Mammary epithelial cell (primary cell): ENCODE measurements at regions not wholly inside any gene's neighbourhood (a gene's known extent, or its start where the extent isn't known, plus 50 kb on each side); places are given as distances from the start of the nearest gene placed in this dataset.

Source experiments
- CTCF ChIP-seq, 2 donors: IDR thresholded peaks in 1 of 2; conservative IDR thresholded peaks in 1 of 2; 2 replicates each; pipeline ENCODE4 v1.5.1; 2011 to 2012; ENCODE audit warnings: inconsistent platforms in 2 of 2, low read length in 2 of 2, mild to moderate bottlenecking in 2 of 2, control low read depth in 1 of 2, low read depth in 1 of 2; ENCODE audit not compliant: insufficient read depth in 1 of 2; ENCODE audit errors: extremely low read depth in 1 of 2
- EZH2 ChIP-seq: IDR thresholded peaks from 2 replicates; pipeline ENCODE4 v1.6.1; 2012; ENCODE audit warnings: low read length, inconsistent platforms, borderline replicate concordance

GRCh38 chr13:68509734-68510621 is 1279.8 kb upstream of the PCDH9 start:
- TF ChIP-seq CTCF (conservative IDR thresholded peaks at IDR 0.05 in 1 of 2, IDR thresholded peaks at IDR 0.05 in 1 of 2; ENCODE audit: extremely low read depth in 1 of 2, insufficient read depth in 1 of 2, low read depth in 1 of 2, low read length in 2 of 2) (no peak), EZH2 (no peak)
